Dendritic cell treated with granulocyte-macrophage colony-stimulating factor and Interleukin-4, amounts not matched to agents 40 ng/mL and 50 ng/mL, for 4 days (primary cell): ENCODE measurements at regions not wholly inside any gene's neighbourhood (a gene's known extent, or its start where the extent isn't known, plus 50 kb on each side); places are given as distances from the start of the nearest gene placed in this dataset.
"Not testable (repeated sequence)": the region's sequence is repeated elsewhere in the genome, so short reads cannot be mapped to it uniquely, and the experiment has no call there.

Experiments used
- H3K27ac Mint-ChIP-seq: one replicate; pipeline ENCODE4 v1.8.0; 2022; ENCODE audit warnings: mild to moderate bottlenecking, mixed read lengths
- H3K27me3 Mint-ChIP-seq: one replicate; pipeline ENCODE4 v1.8.0; 2022; ENCODE audit warnings: mild to moderate bottlenecking, mixed read lengths
- H3K36me3 Mint-ChIP-seq: one replicate; pipeline ENCODE4 v1.8.0; 2022; ENCODE audit warnings: low read depth, mixed read lengths
- H3K4me1 Mint-ChIP-seq: one replicate; pipeline ENCODE4 v1.8.0; 2022; ENCODE audit warnings: low read depth, mixed read lengths
- H3K4me3 Mint-ChIP-seq: one replicate; pipeline ENCODE4 v1.8.0; 2022; ENCODE audit warnings: mild to moderate bottlenecking, moderate library complexity, mixed read lengths
- H3K9me3 Mint-ChIP-seq: one replicate; pipeline ENCODE4 v1.8.0; 2022; ENCODE audit warnings: mixed read lengths
- intact Hi-C: fragments of 100-400 bp; cut with micrococcal nuclease; formaldehyde crosslinking; loops from one replicate; pipeline ENCODE4 v1.15.0; 2022

DNA sequence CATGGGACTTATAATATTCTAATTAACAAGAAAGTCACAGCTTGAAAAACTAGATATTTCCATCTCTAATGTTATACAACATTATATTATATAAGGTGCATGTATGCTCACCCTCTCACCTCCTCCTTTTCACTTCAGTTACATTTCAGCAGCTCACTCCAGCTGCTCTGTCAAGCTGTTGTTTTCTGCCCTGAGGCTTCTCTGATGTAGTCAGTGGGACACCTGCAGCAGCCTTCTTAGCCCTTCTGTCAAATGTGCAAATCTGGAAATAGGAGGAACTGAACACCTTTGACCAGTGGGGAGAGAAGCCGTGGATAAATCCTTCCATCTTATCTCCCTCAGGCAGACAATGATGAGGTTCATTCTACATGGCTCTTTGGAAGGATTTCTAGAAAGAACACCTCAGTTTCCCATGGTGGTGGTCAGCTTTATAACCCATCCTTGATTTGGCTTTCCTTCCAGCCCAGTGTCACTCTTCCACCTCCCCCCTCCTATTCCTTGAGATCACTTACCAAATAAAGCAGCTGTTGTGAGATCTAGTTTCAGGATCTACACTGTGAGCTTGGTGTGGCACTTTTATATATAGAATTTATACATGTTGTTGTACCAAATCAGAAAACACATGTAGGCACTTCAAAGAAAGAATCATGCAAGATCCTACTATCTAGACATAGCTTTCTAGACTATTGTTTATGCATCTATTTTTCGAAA is 79.6 kb upstream of the STK38L start:
- H3K27ac Mint-ChIP-seq: no peak overlapping the region
- no peaks in the 10 kb centered on the region for H3K4me1 Mint-ChIP-seq
- H3K36me3 Mint-ChIP-seq: peaks cover 1% of the 10 kb centered on the region
- H3K27me3 Mint-ChIP-seq: peaks cover 2% of the 10 kb centered on the region
- peaks cover 12% of the 10 kb centered on the region for H3K9me3 Mint-ChIP-seq
- intact Hi-C loops: no loop called here
- no peak overlapping the region for H3K4me3 Mint-ChIP-seq

GRCh38 chr12:27165958-27166357 is 78.1 kb upstream of the STK38L start:
- H3K4me1 Mint-ChIP-seq, intact Hi-C loops, H3K4me3 Mint-ChIP-seq, H3K27ac Mint-ChIP-seq, H3K36me3 Mint-ChIP-seq, H3K27me3 Mint-ChIP-seq: not testable (repeated sequence)
- H3K9me3 Mint-ChIP-seq: peaks cover 26% of the 10 kb centered on the region

- peaks cover 38% of the 10 kb centered on the region for H3K9me3 Mint-ChIP-seq
- intact Hi-C loops, H3K4me3 Mint-ChIP-seq, H3K27me3 Mint-ChIP-seq, H3K4me1 Mint-ChIP-seq, H3K27ac Mint-ChIP-seq, H3K36me3 Mint-ChIP-seq: not testable (repeated sequence)
Measured at GRCh38 chr12:27171494-27171893, 72.6 kb upstream of the STK38L start.

DNA sequence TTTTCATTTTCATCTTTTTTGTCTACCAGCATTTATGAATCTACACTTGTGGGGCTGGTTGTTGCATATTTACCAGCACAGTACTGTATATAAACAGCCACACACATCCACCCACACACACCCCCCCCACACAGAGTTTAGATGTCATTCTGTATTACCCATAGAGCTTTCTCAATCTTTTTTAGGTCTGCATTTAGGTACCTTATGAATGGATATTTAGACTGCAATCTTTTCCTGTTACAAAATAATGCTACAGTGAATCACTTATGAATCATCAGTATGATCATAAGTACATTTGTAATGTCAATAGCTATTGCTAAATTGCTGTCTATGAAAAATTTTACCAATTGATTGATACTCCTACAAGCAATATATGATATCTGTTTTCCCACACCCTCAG is 67.3 kb upstream of the STK38L start:
- Mint-ChIP-seq H3K4me3 (no peak overlapping the region), H3K4me1 (peaks cover 41% of the 10 kb centered on the region), H3K36me3 (no peaks in the 10 kb centered on the region), H3K27ac (no peak overlapping the region), H3K27me3 (no peaks in the 10 kb centered on the region), H3K9me3 (peaks cover 7% of the 10 kb centered on the region)
- intact Hi-C loops: no loop called here

GRCh38 chr12:27177706-27178105 is 66.4 kb upstream of the STK38L start:
- Mint-ChIP-seq H3K27me3 (no peaks in the 10 kb centered on the region), H3K4me1 (peaks cover 43% of the 10 kb centered on the region), H3K9me3 (no peaks in the 10 kb centered on the region), H3K4me3 (no peak overlapping the region), H3K36me3 (no peaks in the 10 kb centered on the region), H3K27ac (no peak overlapping the region)
- intact Hi-C loops: no loop called here

- Mint-ChIP-seq H3K9me3 (no peaks in the 10 kb centered on the region), H3K36me3 (no peaks in the 10 kb centered on the region), H3K4me1 (peaks cover 43% of the 10 kb centered on the region), H3K4me3 (no peak overlapping the region), H3K27ac (peak overlapping the region; percentile 77), H3K27me3 (no peaks in the 10 kb centered on the region)
- intact Hi-C loops: no loop called here
Measured at GRCh38 chr12:27178255-27178654, 65.8 kb upstream of the STK38L start.

GRCh38 chr12:27178723-27179399 is 65.2 kb upstream of the STK38L start:
- Mint-ChIP-seq H3K9me3 (no peaks in the 10 kb centered on the region), H3K27me3 (no peaks in the 10 kb centered on the region), H3K4me1 (peaks cover 43% of the 10 kb centered on the region), H3K36me3 (no peaks in the 10 kb centered on the region), H3K27ac (peak overlapping the region; percentile 77), H3K4me3 (no peak overlapping the region)
- intact Hi-C loops: no loop called here

DNA sequence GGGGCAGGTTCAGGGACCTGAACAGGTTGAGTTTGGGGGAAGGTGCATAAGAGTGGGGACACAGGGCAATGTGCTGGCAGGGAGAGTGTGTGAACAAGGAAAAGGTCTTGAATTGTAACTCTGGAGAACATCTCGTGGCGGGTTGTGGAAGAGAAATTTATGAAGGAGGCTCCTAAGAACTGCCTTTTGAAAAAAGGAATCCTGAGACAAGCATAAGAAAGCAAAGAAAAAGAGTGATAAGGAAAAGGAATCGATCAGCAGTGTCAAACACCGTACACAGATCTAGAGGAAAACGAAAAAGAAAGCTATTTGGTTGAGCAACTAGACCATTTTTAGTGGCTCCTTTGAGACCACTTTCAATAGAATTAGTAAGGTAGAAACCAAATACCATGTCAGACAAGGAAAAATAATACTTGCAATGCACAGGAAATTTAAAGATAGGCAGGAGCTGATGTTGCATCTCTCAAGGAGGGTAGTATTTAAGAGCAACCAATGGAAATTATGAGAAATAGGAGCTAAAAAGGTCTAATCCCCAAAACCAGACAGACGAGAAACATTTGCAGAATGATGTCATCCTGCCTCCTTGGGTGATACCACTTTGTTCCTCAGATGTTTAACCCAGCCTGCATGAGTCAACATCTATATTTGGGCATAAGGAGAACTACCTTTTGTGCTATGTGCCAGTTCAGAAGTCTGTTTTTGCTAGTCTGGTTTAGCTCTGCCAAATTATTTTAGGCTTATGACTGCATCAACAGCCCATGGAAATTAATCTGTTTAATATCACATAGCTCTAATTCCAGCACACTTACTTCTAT is 64.5 kb upstream of the STK38L start:
- no peaks in the 10 kb centered on the region for H3K27me3 Mint-ChIP-seq
- peaks cover 43% of the 10 kb centered on the region for H3K4me1 Mint-ChIP-seq
- no peaks in the 10 kb centered on the region for H3K9me3 Mint-ChIP-seq
- no peak overlapping the region for H3K4me3 Mint-ChIP-seq
- H3K36me3 Mint-ChIP-seq: no peaks in the 10 kb centered on the region
- intact Hi-C loops: loop anchor here (2.0 kb wide), 1 partner anchor 59 kb away; no protein-coding TSS in a partner anchor
- peak overlapping the region; percentile 77 for H3K27ac Mint-ChIP-seq

- peaks cover 48% of the 10 kb centered on the region for H3K4me1 Mint-ChIP-seq
- no peaks in the 10 kb centered on the region for H3K27me3 Mint-ChIP-seq
- no peaks in the 10 kb centered on the region for H3K36me3 Mint-ChIP-seq
- H3K27ac Mint-ChIP-seq: peak overlapping the region; percentile 77
- no peaks in the 10 kb centered on the region for H3K9me3 Mint-ChIP-seq
- intact Hi-C loops: loop anchor here (2.0 kb wide), 1 partner anchor 58 kb away; no protein-coding TSS in a partner anchor
- H3K4me3 Mint-ChIP-seq: no peak overlapping the region
Measured at GRCh38 chr12:27180906-27181505, 63.1 kb upstream of the STK38L start.

DNA sequence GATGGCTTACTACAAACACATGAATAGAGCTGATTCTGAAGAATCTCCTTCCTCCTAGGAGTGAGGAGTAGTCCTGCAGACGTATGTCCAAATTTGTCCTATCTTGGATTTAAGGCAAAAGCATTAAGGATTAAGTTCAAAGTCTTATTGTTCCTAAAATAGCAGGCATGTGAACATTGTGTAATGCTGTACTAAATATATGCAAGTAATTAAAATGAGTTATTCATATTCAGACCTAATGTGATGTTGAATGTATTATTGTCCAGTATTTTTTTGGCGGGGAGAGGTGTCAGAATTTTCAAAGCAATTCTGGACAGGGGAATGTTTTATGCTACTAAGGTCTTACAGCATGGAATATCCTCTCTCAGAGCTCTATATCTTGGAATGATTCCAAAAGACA is 60.7 kb upstream of the STK38L start:
- no peaks in the 10 kb centered on the region for H3K36me3 Mint-ChIP-seq
- peaks cover 41% of the 10 kb centered on the region for H3K4me1 Mint-ChIP-seq
- H3K4me3 Mint-ChIP-seq: no peak overlapping the region
- no peak overlapping the region for H3K27ac Mint-ChIP-seq
- no peaks in the 10 kb centered on the region for H3K27me3 Mint-ChIP-seq
- no peaks in the 10 kb centered on the region for H3K9me3 Mint-ChIP-seq
- intact Hi-C loops: no loop called here

- Mint-ChIP-seq H3K4me3 (no peak overlapping the region), H3K27me3 (no peaks in the 10 kb centered on the region), H3K9me3 (no peaks in the 10 kb centered on the region), H3K27ac (no peak overlapping the region), H3K36me3 (no peaks in the 10 kb centered on the region), H3K4me1 (peaks cover 26% of the 10 kb centered on the region)
- intact Hi-C loops: no loop called here
Measured at GRCh38 chr12:27185234-27186021, 58.7 kb upstream of the STK38L start.

DNA sequence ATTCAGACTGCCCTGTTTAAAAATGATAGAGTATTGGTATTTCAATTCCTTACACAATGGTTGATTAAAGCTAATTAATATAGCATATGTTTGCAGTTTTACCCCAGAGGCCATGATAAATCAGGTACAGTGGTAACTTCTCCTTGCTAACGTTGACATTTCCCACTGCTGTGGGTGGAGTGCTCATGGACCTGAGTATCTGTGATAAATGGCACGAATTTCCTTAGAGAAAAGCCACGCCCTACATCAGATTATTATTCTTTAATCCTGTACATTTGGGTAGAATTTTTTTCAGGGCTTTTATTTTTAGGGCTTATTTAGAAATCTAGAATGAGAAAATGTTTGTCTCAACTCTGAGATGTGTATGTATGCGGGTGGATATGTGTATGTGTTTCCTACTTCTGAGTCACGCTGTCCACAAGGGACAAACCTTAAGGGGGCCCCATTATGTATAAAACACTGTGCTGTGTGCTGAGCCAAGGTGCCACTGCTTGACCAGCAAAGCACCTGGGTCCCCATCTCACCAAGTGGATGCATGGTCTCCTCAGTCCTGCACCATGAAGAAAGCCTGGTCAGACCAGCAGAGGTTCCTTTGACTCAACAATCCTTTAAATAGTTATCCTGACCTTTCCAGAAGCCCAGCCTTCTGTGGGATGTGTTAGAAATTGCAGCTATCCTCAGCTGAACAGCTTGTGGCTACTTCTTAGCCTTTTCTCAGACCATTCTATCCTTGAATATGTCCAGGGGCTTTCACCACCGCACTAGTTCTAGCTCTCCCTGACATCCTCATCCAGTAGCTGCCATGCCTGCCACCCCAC is 57.9 kb upstream of the STK38L start:
- H3K9me3 Mint-ChIP-seq: no peaks in the 10 kb centered on the region
- H3K27ac Mint-ChIP-seq: no peak overlapping the region
- H3K4me3 Mint-ChIP-seq: no peak overlapping the region
- intact Hi-C loops: no loop called here
- H3K27me3 Mint-ChIP-seq: no peaks in the 10 kb centered on the region
- H3K4me1 Mint-ChIP-seq: peaks cover 18% of the 10 kb centered on the region
- H3K36me3 Mint-ChIP-seq: no peaks in the 10 kb centered on the region

- intact Hi-C loops: no loop called here
- no peak overlapping the region for H3K4me3 Mint-ChIP-seq
- no peaks in the 10 kb centered on the region for H3K9me3 Mint-ChIP-seq
- H3K4me1 Mint-ChIP-seq: peaks cover 17% of the 10 kb centered on the region
- H3K36me3 Mint-ChIP-seq: no peaks in the 10 kb centered on the region
- H3K27ac Mint-ChIP-seq: no peak overlapping the region
- H3K27me3 Mint-ChIP-seq: no peaks in the 10 kb centered on the region
Measured at GRCh38 chr12:27187697-27188096, 56.4 kb upstream of the STK38L start.
